ENCODE measurements at regions not wholly inside any gene's neighbourhood (a gene's known extent, or its start where the extent isn't known, plus 50 kb on each side); places are given as distances from the start of the nearest gene placed in this dataset.
"Not testable (repeated sequence)": the region's sequence is repeated elsewhere in the genome, so short reads cannot be mapped to it uniquely, and the experiment has no call there.

- DNase-seq, result no peak
Measured at GRCh38 chr1:30550365-30551220, 172.8 kb downstream of the MATN1 start.

- DNase-seq, result not testable (repeated sequence)
Measured at GRCh38 chr1:30549872-30550271, 173.5 kb downstream of the MATN1 start.

- DNase-seq, result no peak
Measured at GRCh38 chr1:30548294-30548693, 175.1 kb downstream of the MATN1 start.

- DNase-seq, result not testable (repeated sequence)
Measured at GRCh38 chr1:30547326-30547725, 176.1 kb downstream of the MATN1 start.

GRCh38 chr1:30545365-30545764 is 178.0 kb downstream of the MATN1 start:
- no peak for DNase-seq

- DNase-seq, result no peak
Measured at GRCh38 chr1:30541721-30542485, 181.5 kb downstream of the MATN1 start.

- no peak for DNase-seq
Measured at GRCh38 chr1:30540611-30541192, 182.7 kb downstream of the MATN1 start.

GRCh38 chr1:30539884-30540283 is 183.5 kb downstream of the MATN1 start:
- DNase-seq, result no peak

- DNase-seq, result no peak
Measured at GRCh38 chr1:30538993-30539867, 184.2 kb downstream of the MATN1 start.

GRCh38 chr1:30538226-30538992 is 185.0 kb downstream of the MATN1 start:
- no peak for DNase-seq

- DNase-seq, result no peak
Measured at GRCh38 chr1:30537279-30537678, 186.1 kb downstream of the MATN1 start.

GRCh38 chr1:30536530-30536929 is 186.9 kb downstream of the MATN1 start:
- no peak for DNase-seq

GRCh38 chr1:30535595-30536325 is 187.6 kb downstream of the MATN1 start:
- DNase-seq, result no peak

GRCh38 chr1:30534551-30534940 is 188.8 kb downstream of the MATN1 start:
- DNase-seq, result no peak

- no peak for DNase-seq
Measured at GRCh38 chr1:30533796-30534550, 189.4 kb downstream of the MATN1 start.

GRCh38 chr1:30533141-30533540 is 190.2 kb downstream of the MATN1 start:
- DNase-seq, result no peak

GRCh38 chr1:30532621-30533020 is 190.8 kb downstream of the MATN1 start:
- DNase-seq, result no peak

GRCh38 chr1:30527511-30528140 is 195.8 kb downstream of the MATN1 start:
- DNase-seq, result no peak

- no peak for DNase-seq
Measured at GRCh38 chr1:30526652-30527345, 196.6 kb downstream of the MATN1 start.

Data from stimulated activated CD4-positive, alpha-beta T cell treated with anti-CD3 and anti-CD28 coated beads, Interleukin-4, amount 100 ng/mL, for 4 hours (primary cell).